IPS DF 19.7 (cell line): ENCODE measurements at regions not wholly inside any gene's neighbourhood (a gene's known extent, or its start where the extent isn't known, plus 50 kb on each side); places are given as distances from the start of the nearest gene placed in this dataset.
"Not testable (repeated sequence)": the region's sequence is repeated elsewhere in the genome, so short reads cannot be mapped to it uniquely, and the experiment has no call there.

ENCODE experiments used
- DNase-seq: peaks from one replicate; pipeline ENCODE4 v3.0.0-alpha.2; 2013; ENCODE audit warnings: low read depth, low spot score

- DNase-seq = no peak
Measured at GRCh38 chr3:80734920-80735319, 967.1 kb upstream of the ROBO1 start.

- DNase-seq = no peak
Measured at GRCh38 chr3:80734483-80734882, 966.7 kb upstream of the ROBO1 start.

GRCh38 chr3:80733522-80734176 lies 965.9 kb upstream of the ROBO1 start:
- DNase-seq = no peak

GRCh38 chr3:80727561-80727960 lies 959.8 kb upstream of the ROBO1 start:
- DNase-seq = not testable (repeated sequence)

- DNase-seq = not testable (repeated sequence)
Measured at GRCh38 chr3:80709597-80710322, 942.0 kb upstream of the ROBO1 start.

- no peak for DNase-seq
Measured at GRCh38 chr3:80705290-80705689, 937.5 kb upstream of the ROBO1 start.

GRCh38 chr3:80701349-80701748 lies 933.6 kb upstream of the ROBO1 start:
- no peak for DNase-seq

- no peak for DNase-seq
Measured at GRCh38 chr3:80697291-80697690, 929.5 kb upstream of the ROBO1 start.

- no peak for DNase-seq
Measured at GRCh38 chr3:80696280-80696679, 928.5 kb upstream of the ROBO1 start.

GRCh38 chr3:80688814-80689213 lies 921.0 kb upstream of the ROBO1 start:
- DNase-seq = no peak

GRCh38 chr3:80682951-80683350 lies 915.2 kb upstream of the ROBO1 start:
- no peak for DNase-seq

GRCh38 chr3:80682235-80682634 lies 914.4 kb upstream of the ROBO1 start:
- no peak for DNase-seq

GRCh38 chr3:80677796-80678195 lies 910.0 kb upstream of the ROBO1 start:
- no peak for DNase-seq

- DNase-seq = no peak
Measured at GRCh38 chr3:80676866-80677265, 909.1 kb upstream of the ROBO1 start.

- DNase-seq = no peak
Measured at GRCh38 chr3:80676261-80676660, 908.5 kb upstream of the ROBO1 start.

GRCh38 chr3:80675790-80676189 lies 908.0 kb upstream of the ROBO1 start:
- DNase-seq = no peak

GRCh38 chr3:80668600-80669294 lies 900.9 kb upstream of the ROBO1 start:
- DNase-seq = no peak

GRCh38 chr3:80668100-80668499 lies 900.3 kb upstream of the ROBO1 start:
- no peak for DNase-seq

GRCh38 chr3:80663426-80663825 lies 895.6 kb upstream of the ROBO1 start:
- no peak for DNase-seq

GRCh38 chr3:80655216-80655615 lies 887.4 kb upstream of the ROBO1 start:
- no peak for DNase-seq

- DNase-seq = no peak
Measured at GRCh38 chr3:80649170-80649569, 881.4 kb upstream of the ROBO1 start.

GRCh38 chr3:80643421-80643820 lies 875.6 kb upstream of the ROBO1 start:
- DNase-seq = no peak
